HCT116 (cell line): ENCODE measurements at regions not wholly inside any gene's neighbourhood (a gene's known extent, or its start where the extent isn't known, plus 50 kb on each side); places are given as distances from the start of the nearest gene placed in this dataset.

ENCODE experiments used
- ATAC-seq: fragments of 200-7000 bp; cut with Tn5 transposase; 2 replicates; pipeline ENCODE4 v1.9.1; 2020; ENCODE audit warnings: mild to moderate bottlenecking, moderate library complexity
- BruUV-seq: library from RNA; stranded (reverse); fragments of 400-500 nt; replicated peaks from 2 replicates; lab custom pipeline; 2021; lab: Mats Ljungman, UMichigan
- CTCF ChIA-PET: fragments of 300-600 bp; sonication (Branson Sonifier 250); formaldehyde crosslinking; loops from one replicate; lab custom pipeline; 2021; ENCODE audit warnings: antibody characterized with exemption; lab: Charles Lee
- POLR2A ChIA-PET: fragments of 300-600, 350-600 bp; sonication (Branson Sonifier 250); formaldehyde crosslinking; loops from one replicate; lab custom pipeline; 2021; ENCODE audit warnings: antibody characterized with exemption; lab: Charles Lee
- RAD21 ChIA-PET, 2 experiments: fragments of 300-600 bp; sonication (Branson Sonifier 250); formaldehyde crosslinking; loops; one replicate each; lab custom pipeline; 2023; ENCODE audit warnings: low total read pairs in 2 of 2; ENCODE audit not compliant: uncharacterized antibody in 2 of 2, unreplicated experiment in 2 of 2, low non-redundant PET in 1 of 2; lab: Charles Lee
- DNase-seq: peaks from one replicate; pipeline ENCODE4 v3.0.0-alpha.2; 2010; ENCODE audit warnings: low read depth, low spot score
- H2AFZ ChIP-seq: fragments of 200-600 bp; shearing (Covaris generic), sonication (generic); 2 replicates; pipeline ENCODE4 v1.6.1; 2017; ENCODE audit warnings: low read depth, mixed run types, mixed read lengths, antibody characterized with exemption, low read length; ENCODE audit not compliant: poor library complexity, severe bottlenecking
- H3K27ac ChIP-seq: 2 replicates; pipeline ENCODE4 v1.5.1; 2012; ENCODE audit warnings: low read depth, low read length
- H3K27me3 ChIP-seq: fragments of 200-600 bp; sonication (generic); 2 replicates; pipeline ENCODE4 v1.6.1; 2016; ENCODE audit warnings: mixed run types, low read length, mixed read lengths; ENCODE audit not compliant: insufficient read depth
- H3K36me3 ChIP-seq, 2 experiments: fragments of 200-500 bp in 1 of 2; fragments of 200-600 bp in 1 of 2; sonication (Bioruptor generic) in 1 of 2; sonication (generic) in 1 of 2; 2 replicates each; pipeline versions ENCODE4 v1.5.1 to v1.6.1; 2014 to 2016; ENCODE audit warnings: low read length in 2 of 2, inconsistent platforms in 1 of 2, mixed read lengths in 1 of 2, mixed run types in 1 of 2; ENCODE audit not compliant: insufficient read depth in 2 of 2, control insufficient read depth in 1 of 2
- H3K4me1 ChIP-seq, 2 experiments: fragments of 200-600 bp in 1 of 2; sonication (generic) in 1 of 2; 2 replicates each; pipeline versions ENCODE4 v1.5.1 to v1.6.1; 2012 to 2017; ENCODE audit warnings: low read length in 2 of 2, inconsistent platforms in 1 of 2, mild to moderate bottlenecking in 1 of 2, mixed read lengths in 1 of 2, mixed run types in 1 of 2, moderate library complexity in 1 of 2; ENCODE audit not compliant: insufficient read depth in 2 of 2, control insufficient read depth in 1 of 2
- H3K4me2 ChIP-seq: fragments of 200-600 bp; sonication (generic); 2 replicates; pipeline ENCODE4 v1.6.1; 2017; ENCODE audit warnings: mixed run types, low read length, mixed read lengths
- H3K4me3 ChIP-seq, 2 experiments: fragments of 200-600 bp in 1 of 2; sonication (generic) in 1 of 2; replicated peaks in 1 of 2; 2 replicates each; pipeline ENCODE4 v1.5.1; 2011 to 2016; ENCODE audit warnings: low read length in 2 of 2, control low read depth in 1 of 2, low read depth in 1 of 2, mild to moderate bottlenecking in 1 of 2, mixed read lengths in 1 of 2, mixed run types in 1 of 2
- H3K79me2 ChIP-seq: fragments of 200-600 bp; sonication (generic); 2 replicates; pipeline ENCODE4 v1.6.1; 2017; ENCODE audit warnings: mild to moderate bottlenecking, mixed run types, low read length, moderate library complexity, mixed read lengths; ENCODE audit not compliant: insufficient read depth
- H3K9ac ChIP-seq: fragments of 200-600 bp; sonication (generic); 2 replicates; pipeline ENCODE4 v1.6.1; 2016; ENCODE audit warnings: low read length, mixed read lengths
- H3K9me2 ChIP-seq: fragments of 200-600 bp; sonication (generic), shearing (Covaris generic); 2 replicates; pipeline ENCODE4 v1.6.1; 2017; ENCODE audit warnings: mixed run types, mild to moderate bottlenecking, moderate library complexity; ENCODE audit not compliant: insufficient read depth
- H3K9me3 ChIP-seq, 2 experiments: fragments of 200-500 bp in 1 of 2; fragments of 200-600 bp in 1 of 2; sonication (Bioruptor generic) in 1 of 2; sonication (generic) in 1 of 2; 2 replicates each; pipeline ENCODE4 v1.6.1; 2014 to 2017; ENCODE audit warnings: low read length in 2 of 2, mixed read lengths in 2 of 2, inconsistent platforms in 1 of 2, low read depth in 1 of 2, mild to moderate bottlenecking in 1 of 2, mixed run types in 1 of 2, moderate library complexity in 1 of 2; ENCODE audit not compliant: control insufficient read depth in 1 of 2, insufficient read depth in 1 of 2
- H4K20me1 ChIP-seq: fragments of 200-600 bp; sonication (generic), shearing (Covaris generic); 2 replicates; pipeline ENCODE4 v1.6.1; 2017; ENCODE audit warnings: mixed run types, mild to moderate bottlenecking, moderate library complexity; ENCODE audit not compliant: insufficient read depth
- ATF3 ChIP-seq: IDR thresholded peaks from 2 replicates; pipeline ENCODE4 v1.6.1; 2012
- CBX3 ChIP-seq: IDR thresholded peaks from 2 replicates; pipeline ENCODE4 v1.6.1; 2012; ENCODE audit warnings: low read depth
- CTCF ChIP-seq, 3 experiments: fragments of 200-600 bp in 1 of 3; sonication (generic) in 1 of 3; IDR thresholded peaks in 2 of 3; conservative IDR thresholded peaks in 1 of 3; 2 replicates each; pipeline ENCODE4 v1.5.1; 2012 to 2017; ENCODE audit warnings: low read depth in 2 of 3, low read length in 2 of 3, antibody characterized with exemption in 1 of 3, borderline replicate concordance in 1 of 3, control low read depth in 1 of 3, mild to moderate bottlenecking in 1 of 3, mixed read lengths in 1 of 3, mixed run types in 1 of 3, moderate library complexity in 1 of 3; ENCODE audit not compliant: insufficient read depth in 1 of 3
- EGR1 ChIP-seq: IDR thresholded peaks from 2 replicates; pipeline ENCODE4 v1.6.1; 2012; ENCODE audit warnings: low read depth
- EZH2phosphoT487 ChIP-seq: fragments of 200-600 bp; IDR thresholded peaks from 2 replicates; pipeline ENCODE4 v1.6.1; 2018; ENCODE audit warnings: antibody characterized with exemption, borderline replicate concordance
- FOSL1 ChIP-seq: IDR thresholded peaks from 2 replicates; pipeline ENCODE4 v1.6.1; 2012; ENCODE audit warnings: low read depth
- JUND ChIP-seq: IDR thresholded peaks from 2 replicates; pipeline ENCODE4 v1.6.1; 2012
- MAX ChIP-seq: IDR thresholded peaks from 2 replicates; pipeline ENCODE4 v1.6.1; 2012
- POLR2A ChIP-seq: IDR thresholded peaks from 2 replicates; pipeline ENCODE4 v1.7.0; 2011; ENCODE audit warnings: borderline replicate concordance; ENCODE audit not compliant: insufficient read depth, insufficient read length; ENCODE audit errors: extremely low read depth
- POLR2AphosphoS5 ChIP-seq: IDR thresholded peaks from 2 replicates; pipeline ENCODE4 v1.6.1; 2011; ENCODE audit warnings: mild to moderate bottlenecking, low read depth, low read length, moderate library complexity
- RAD21 ChIP-seq: IDR thresholded peaks from 2 replicates; pipeline ENCODE4 v1.6.1; 2012; ENCODE audit warnings: low read depth, mild to moderate bottlenecking
- REST ChIP-seq: IDR thresholded peaks from 2 replicates; pipeline ENCODE4 v1.6.1; 2012; ENCODE audit warnings: low read depth
- SIN3A ChIP-seq: IDR thresholded peaks from 2 replicates; pipeline ENCODE4 v1.6.1; 2012; ENCODE audit warnings: low read depth
- SP1 ChIP-seq: IDR thresholded peaks from 2 replicates; pipeline ENCODE4 v1.6.1; 2012; ENCODE audit warnings: low read depth
- SRF ChIP-seq: IDR thresholded peaks from 2 replicates; pipeline ENCODE4 v1.6.1; 2012; ENCODE audit warnings: low read depth
- YY1 ChIP-seq: IDR thresholded peaks from 2 replicates; pipeline ENCODE4 v1.6.1; 2011; ENCODE audit warnings: low read length, low read depth, moderate library complexity, mild to moderate bottlenecking; ENCODE audit not compliant: insufficient replicate concordance; ENCODE audit errors: extremely low read depth
- ZBTB33 ChIP-seq: IDR thresholded peaks from 2 replicates; pipeline ENCODE4 v1.6.1; 2011; ENCODE audit warnings: mild to moderate bottlenecking, low read length, moderate library complexity; ENCODE audit not compliant: insufficient replicate concordance; ENCODE audit errors: extremely low read depth
- ZFX ChIP-seq: fragments of 450-650 bp; IDR thresholded peaks from 2 replicates; pipeline ENCODE4 v1.6.1; 2017
- ZNF274 ChIP-seq: fragments of 200-500 bp; sonication (Bioruptor generic); IDR thresholded peaks from 2 replicates; pipeline ENCODE4 v1.6.1; 2014; ENCODE audit warnings: mild to moderate bottlenecking, low read depth, low read length, inconsistent platforms
- intact Hi-C: fragments of 100-400 bp; cut with micrococcal nuclease; formaldehyde crosslinking; loops from 2 replicates; pipeline ENCODE4 v1.10.0; 2022

- Histone ChIP-seq H3K4me2 (no peak overlapping the region), H3K4me3 (no peak overlapping the region), H4K20me1 (no peaks in the 10 kb centered on the region), H3K9me3 (no peaks in the 10 kb centered on the region), H3K27me3 (no peaks in the 10 kb centered on the region), H3K9ac (no peak overlapping the region), H3K4me1 (no peaks in the 10 kb centered on the region), H3K9me2 (no peaks in the 10 kb centered on the region), H3K79me2 (no peaks in the 10 kb centered on the region), H3K27ac (no peak overlapping the region), H3K36me3 (no peaks in the 10 kb centered on the region), H2AFZ (no peak overlapping the region)
- BruUV-seq, result no TSS peak
- no peak for TF ChIP-seq ATF3
- TF ChIP-seq CBX3, result no peak
- no peak for TF ChIP-seq POLR2AphosphoS5
- TF ChIP-seq EZH2phosphoT487, result no peak
- no peak for TF ChIP-seq POLR2A
- no peak for TF ChIP-seq SRF
- no peak for TF ChIP-seq RAD21
- no peak for TF ChIP-seq REST
- no peak for TF ChIP-seq CTCF (IDR thresholded peaks at IDR 0.05 in 2 of 3, conservative IDR thresholded peaks at IDR 0.05 in 1 of 3; ENCODE audit: borderline replicate concordance in 1 of 3, insufficient read depth in 1 of 3, low read depth in 2 of 3, low read length in 2 of 3)
- TF ChIP-seq JUND, result no peak
- no peak for TF ChIP-seq FOSL1
- no peak for TF ChIP-seq ZBTB33
- no peak for TF ChIP-seq ZFX
- TF ChIP-seq YY1, result no peak
- TF ChIP-seq ZNF274, result no peak
- no peak for TF ChIP-seq SIN3A
- TF ChIP-seq SP1, result no peak
- TF ChIP-seq MAX, result no peak
- TF ChIP-seq EGR1, result no peak
- intact Hi-C loops, result no loop called here
- DNase-seq, result no peak
- POLR2A ChIA-PET, result no interaction called here
- RAD21 ChIA-PET, result no interaction called here
- no peak for ATAC-seq
- CTCF ChIA-PET, result no interaction called here
These were observed 301.3 kb downstream of the HRH4 start for GRCh38 chr18:24761765-24762164.
